H1 (cell line): ENCODE measurements at regions not wholly inside any gene's neighbourhood (a gene's known extent, or its start where the extent isn't known, plus 50 kb on each side); places are given as distances from the start of the nearest gene placed in this dataset.

ENCODE experiments used
- CTCF ChIP-seq, 3 experiments: IDR thresholded peaks; 1 replicate in 2 of 3; 2 replicates in 1 of 3; pipeline versions ENCODE4 v1.5.1 to v1.6.1; 2011; ENCODE audit warnings: low read length in 3 of 3, mild to moderate bottlenecking in 3 of 3, inconsistent platforms in 2 of 3, low read depth in 1 of 3, moderate library complexity in 1 of 3; ENCODE audit not compliant: insufficient read depth in 1 of 3; ENCODE audit errors: control extremely low read depth in 1 of 3
- POLR2A ChIP-seq, 2 experiments: IDR thresholded peaks; 1 replicate in 1 of 2; 2 replicates in 1 of 2; pipeline ENCODE4 v1.6.1; 2011; ENCODE audit warnings: low read depth in 2 of 2, low read length in 2 of 2, mild to moderate bottlenecking in 2 of 2; ENCODE audit errors: control extremely low read depth in 1 of 2
- SIN3A ChIP-seq, 2 experiments: IDR thresholded peaks in 1 of 2; conservative IDR thresholded peaks in 1 of 2; 2 replicates each; pipeline ENCODE4 v1.6.1; 2011 to 2012; ENCODE audit warnings: low read length in 2 of 2, improper control_type of control experiment in 1 of 2, low read depth in 1 of 2, mild to moderate bottlenecking in 1 of 2
- TEAD4 ChIP-seq: IDR thresholded peaks from 2 replicates; pipeline ENCODE4 v1.6.1; 2012; ENCODE audit warnings: low read depth, low read length, inconsistent platforms, mixed read lengths
- YY1 ChIP-seq: IDR thresholded peaks from 2 replicates; pipeline ENCODE4 v1.6.1; 2011; ENCODE audit warnings: low read depth, mild to moderate bottlenecking, low read length
- ZNF274 ChIP-seq: IDR thresholded peaks from 2 replicates; pipeline ENCODE4 v1.7.0; 2012; ENCODE audit warnings: low read length, borderline replicate concordance; ENCODE audit errors: extremely low read depth

GRCh38 chr10:63910806-63911205 is 389.6 kb downstream of the REEP3 start:
- no peak for TF ChIP-seq CTCF (IDR thresholded peaks at IDR 0.05; ENCODE audit: control extremely low read depth in 1 of 3, insufficient read depth in 1 of 3, low read depth in 1 of 3, low read length in 3 of 3)
- no peak for TF ChIP-seq SIN3A (conservative IDR thresholded peaks at IDR 0.05 in 1 of 2, IDR thresholded peaks at IDR 0.05 in 1 of 2; ENCODE audit: low read depth in 1 of 2, low read length in 2 of 2)
- no peak for TF ChIP-seq ZNF274
- TF ChIP-seq POLR2A (IDR thresholded peaks at IDR 0.05; ENCODE audit: control extremely low read depth in 1 of 2, low read depth in 2 of 2, low read length in 2 of 2) = no peak
- TF ChIP-seq TEAD4 = no peak
- TF ChIP-seq YY1 = no peak
